HCT116 (cell line): ENCODE measurements at regions not wholly inside any gene's neighbourhood (a gene's known extent, or its start where the extent isn't known, plus 50 kb on each side); places are given as distances from the start of the nearest gene placed in this dataset.

ENCODE experiments used
- ATAC-seq: fragments of 200-7000 bp; cut with Tn5 transposase; 2 replicates; pipeline ENCODE4 v1.9.1; 2020; ENCODE audit warnings: mild to moderate bottlenecking, moderate library complexity
- BruUV-seq: library from RNA; stranded (reverse); fragments of 400-500 nt; replicated peaks from 2 replicates; lab custom pipeline; 2021; lab: Mats Ljungman, UMichigan
- CTCF ChIA-PET: fragments of 300-600 bp; sonication (Branson Sonifier 250); formaldehyde crosslinking; loops from one replicate; lab custom pipeline; 2021; ENCODE audit warnings: antibody characterized with exemption; lab: Charles Lee
- POLR2A ChIA-PET: fragments of 300-600, 350-600 bp; sonication (Branson Sonifier 250); formaldehyde crosslinking; loops from one replicate; lab custom pipeline; 2021; ENCODE audit warnings: antibody characterized with exemption; lab: Charles Lee
- RAD21 ChIA-PET, 2 experiments: fragments of 300-600 bp; sonication (Branson Sonifier 250); formaldehyde crosslinking; loops; one replicate each; lab custom pipeline; 2023; ENCODE audit warnings: low total read pairs in 2 of 2; ENCODE audit not compliant: uncharacterized antibody in 2 of 2, unreplicated experiment in 2 of 2, low non-redundant PET in 1 of 2; lab: Charles Lee
- DNase-seq: peaks from one replicate; pipeline ENCODE4 v3.0.0-alpha.2; 2010; ENCODE audit warnings: low read depth, low spot score
- H2AFZ ChIP-seq: fragments of 200-600 bp; shearing (Covaris generic), sonication (generic); 2 replicates; pipeline ENCODE4 v1.6.1; 2017; ENCODE audit warnings: low read depth, mixed run types, mixed read lengths, antibody characterized with exemption, low read length; ENCODE audit not compliant: poor library complexity, severe bottlenecking
- H3K27ac ChIP-seq: 2 replicates; pipeline ENCODE4 v1.5.1; 2012; ENCODE audit warnings: low read depth, low read length
- H3K27me3 ChIP-seq: fragments of 200-600 bp; sonication (generic); 2 replicates; pipeline ENCODE4 v1.6.1; 2016; ENCODE audit warnings: mixed run types, low read length, mixed read lengths; ENCODE audit not compliant: insufficient read depth
- H3K36me3 ChIP-seq, 2 experiments: fragments of 200-500 bp in 1 of 2; fragments of 200-600 bp in 1 of 2; sonication (Bioruptor generic) in 1 of 2; sonication (generic) in 1 of 2; 2 replicates each; pipeline versions ENCODE4 v1.5.1 to v1.6.1; 2014 to 2016; ENCODE audit warnings: low read length in 2 of 2, inconsistent platforms in 1 of 2, mixed read lengths in 1 of 2, mixed run types in 1 of 2; ENCODE audit not compliant: insufficient read depth in 2 of 2, control insufficient read depth in 1 of 2
- H3K4me1 ChIP-seq, 2 experiments: fragments of 200-600 bp in 1 of 2; sonication (generic) in 1 of 2; 2 replicates each; pipeline versions ENCODE4 v1.5.1 to v1.6.1; 2012 to 2017; ENCODE audit warnings: low read length in 2 of 2, inconsistent platforms in 1 of 2, mild to moderate bottlenecking in 1 of 2, mixed read lengths in 1 of 2, mixed run types in 1 of 2, moderate library complexity in 1 of 2; ENCODE audit not compliant: insufficient read depth in 2 of 2, control insufficient read depth in 1 of 2
- H3K4me2 ChIP-seq: fragments of 200-600 bp; sonication (generic); 2 replicates; pipeline ENCODE4 v1.6.1; 2017; ENCODE audit warnings: mixed run types, low read length, mixed read lengths
- H3K4me3 ChIP-seq, 2 experiments: fragments of 200-600 bp in 1 of 2; sonication (generic) in 1 of 2; replicated peaks in 1 of 2; 2 replicates each; pipeline ENCODE4 v1.5.1; 2011 to 2016; ENCODE audit warnings: low read length in 2 of 2, control low read depth in 1 of 2, low read depth in 1 of 2, mild to moderate bottlenecking in 1 of 2, mixed read lengths in 1 of 2, mixed run types in 1 of 2
- H3K79me2 ChIP-seq: fragments of 200-600 bp; sonication (generic); 2 replicates; pipeline ENCODE4 v1.6.1; 2017; ENCODE audit warnings: mild to moderate bottlenecking, mixed run types, low read length, moderate library complexity, mixed read lengths; ENCODE audit not compliant: insufficient read depth
- H3K9ac ChIP-seq: fragments of 200-600 bp; sonication (generic); 2 replicates; pipeline ENCODE4 v1.6.1; 2016; ENCODE audit warnings: low read length, mixed read lengths
- H3K9me2 ChIP-seq: fragments of 200-600 bp; sonication (generic), shearing (Covaris generic); 2 replicates; pipeline ENCODE4 v1.6.1; 2017; ENCODE audit warnings: mixed run types, mild to moderate bottlenecking, moderate library complexity; ENCODE audit not compliant: insufficient read depth
- H3K9me3 ChIP-seq, 2 experiments: fragments of 200-500 bp in 1 of 2; fragments of 200-600 bp in 1 of 2; sonication (Bioruptor generic) in 1 of 2; sonication (generic) in 1 of 2; 2 replicates each; pipeline ENCODE4 v1.6.1; 2014 to 2017; ENCODE audit warnings: low read length in 2 of 2, mixed read lengths in 2 of 2, inconsistent platforms in 1 of 2, low read depth in 1 of 2, mild to moderate bottlenecking in 1 of 2, mixed run types in 1 of 2, moderate library complexity in 1 of 2; ENCODE audit not compliant: control insufficient read depth in 1 of 2, insufficient read depth in 1 of 2
- H4K20me1 ChIP-seq: fragments of 200-600 bp; sonication (generic), shearing (Covaris generic); 2 replicates; pipeline ENCODE4 v1.6.1; 2017; ENCODE audit warnings: mixed run types, mild to moderate bottlenecking, moderate library complexity; ENCODE audit not compliant: insufficient read depth
- JUND ChIP-seq: IDR thresholded peaks from 2 replicates; pipeline ENCODE4 v1.6.1; 2012
- POLR2A ChIP-seq: IDR thresholded peaks from 2 replicates; pipeline ENCODE4 v1.7.0; 2011; ENCODE audit warnings: borderline replicate concordance; ENCODE audit not compliant: insufficient read depth, insufficient read length; ENCODE audit errors: extremely low read depth
- POLR2AphosphoS5 ChIP-seq: IDR thresholded peaks from 2 replicates; pipeline ENCODE4 v1.6.1; 2011; ENCODE audit warnings: mild to moderate bottlenecking, low read depth, low read length, moderate library complexity
- RAD21 ChIP-seq: IDR thresholded peaks from 2 replicates; pipeline ENCODE4 v1.6.1; 2012; ENCODE audit warnings: low read depth, mild to moderate bottlenecking
- SIN3A ChIP-seq: IDR thresholded peaks from 2 replicates; pipeline ENCODE4 v1.6.1; 2012; ENCODE audit warnings: low read depth
- SP1 ChIP-seq: IDR thresholded peaks from 2 replicates; pipeline ENCODE4 v1.6.1; 2012; ENCODE audit warnings: low read depth
- SRF ChIP-seq: IDR thresholded peaks from 2 replicates; pipeline ENCODE4 v1.6.1; 2012; ENCODE audit warnings: low read depth
- TCF7L2 ChIP-seq: IDR thresholded peaks from 2 replicates; pipeline ENCODE4 v1.7.0; 2011; ENCODE audit warnings: borderline replicate concordance, inconsistent platforms; ENCODE audit not compliant: insufficient read depth, insufficient read length; ENCODE audit errors: extremely low read depth
- ZFX ChIP-seq: fragments of 450-650 bp; IDR thresholded peaks from 2 replicates; pipeline ENCODE4 v1.6.1; 2017
- intact Hi-C: fragments of 100-400 bp; cut with micrococcal nuclease; formaldehyde crosslinking; loops from 2 replicates; pipeline ENCODE4 v1.10.0; 2022
- TF ChIP-seq, protein P1 (sequence below), 3 experiments: fragments of 200-600 bp in 1 of 3; sonication (generic) in 1 of 3; IDR thresholded peaks in 2 of 3; conservative IDR thresholded peaks in 1 of 3; 2 replicates each; pipeline ENCODE4 v1.5.1; 2012 to 2017; ENCODE audit warnings: low read depth in 2 of 3, low read length in 2 of 3, antibody characterized with exemption in 1 of 3, borderline replicate concordance in 1 of 3, control low read depth in 1 of 3, mild to moderate bottlenecking in 1 of 3, mixed read lengths in 1 of 3, mixed run types in 1 of 3, moderate library complexity in 1 of 3; ENCODE audit not compliant: insufficient read depth in 1 of 3
- TF ChIP-seq, protein P2 (sequence below): IDR thresholded peaks from 2 replicates; pipeline ENCODE4 v1.6.1; 2012; ENCODE audit warnings: low read depth

DNA sequence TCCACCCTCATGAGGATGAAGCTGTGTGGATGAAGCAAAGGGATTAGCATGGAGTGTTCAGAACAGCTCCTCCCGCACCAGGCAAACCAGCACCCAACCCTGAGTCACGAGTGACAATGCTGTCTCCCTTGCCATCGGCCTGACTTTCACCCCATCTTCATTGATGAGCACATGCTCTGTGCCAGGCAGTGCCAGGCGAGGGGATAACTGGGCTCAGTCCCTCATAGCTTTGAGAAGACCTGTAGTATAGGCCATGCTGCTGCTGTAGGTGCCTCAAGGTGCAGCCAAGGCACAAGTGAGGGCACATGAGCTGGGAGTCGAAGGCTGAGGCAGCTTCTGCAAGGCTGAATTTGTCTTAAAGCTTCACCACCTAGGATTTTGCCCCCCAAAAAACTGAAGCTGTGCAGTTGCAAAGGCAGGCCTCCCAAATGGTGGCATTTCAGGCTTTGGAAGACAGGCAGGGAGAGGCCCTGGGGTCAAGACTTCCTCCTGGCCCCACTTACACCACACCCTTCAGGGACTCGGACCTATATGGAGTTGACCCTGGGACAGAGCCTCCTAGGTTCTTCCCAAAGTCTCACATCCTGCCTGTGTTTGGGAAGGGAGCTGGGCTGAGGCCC lies 54.2 kb upstream of the GDF10 start:
- no peaks in the 10 kb centered on the region for H4K20me1 ChIP-seq
- no peaks in the 10 kb centered on the region for H3K9me3 ChIP-seq
- BruUV-seq, result no TSS peak
- TF ChIP-seq, protein P1, sequence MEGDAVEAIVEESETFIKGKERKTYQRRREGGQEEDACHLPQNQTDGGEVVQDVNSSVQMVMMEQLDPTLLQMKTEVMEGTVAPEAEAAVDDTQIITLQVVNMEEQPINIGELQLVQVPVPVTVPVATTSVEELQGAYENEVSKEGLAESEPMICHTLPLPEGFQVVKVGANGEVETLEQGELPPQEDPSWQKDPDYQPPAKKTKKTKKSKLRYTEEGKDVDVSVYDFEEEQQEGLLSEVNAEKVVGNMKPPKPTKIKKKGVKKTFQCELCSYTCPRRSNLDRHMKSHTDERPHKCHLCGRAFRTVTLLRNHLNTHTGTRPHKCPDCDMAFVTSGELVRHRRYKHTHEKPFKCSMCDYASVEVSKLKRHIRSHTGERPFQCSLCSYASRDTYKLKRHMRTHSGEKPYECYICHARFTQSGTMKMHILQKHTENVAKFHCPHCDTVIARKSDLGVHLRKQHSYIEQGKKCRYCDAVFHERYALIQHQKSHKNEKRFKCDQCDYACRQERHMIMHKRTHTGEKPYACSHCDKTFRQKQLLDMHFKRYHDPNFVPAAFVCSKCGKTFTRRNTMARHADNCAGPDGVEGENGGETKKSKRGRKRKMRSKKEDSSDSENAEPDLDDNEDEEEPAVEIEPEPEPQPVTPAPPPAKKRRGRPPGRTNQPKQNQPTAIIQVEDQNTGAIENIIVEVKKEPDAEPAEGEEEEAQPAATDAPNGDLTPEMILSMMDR (IDR thresholded peaks at IDR 0.05 in 2 of 3, conservative IDR thresholded peaks at IDR 0.05 in 1 of 3; ENCODE audit: borderline replicate concordance in 1 of 3, insufficient read depth in 1 of 3, low read depth in 2 of 3, low read length in 2 of 3), result no peak
- TF ChIP-seq ZFX (no peak), SP1 (no peak)
- no peaks in the 10 kb centered on the region for H3K36me3 ChIP-seq
- no peak overlapping the region for H3K4me3 ChIP-seq
- DNase-seq, result no peak
- H3K9ac ChIP-seq, result no peak overlapping the region
- no peak overlapping the region for H3K27ac ChIP-seq
- H3K4me1 ChIP-seq, result no peaks in the 10 kb centered on the region
- no peaks in the 10 kb centered on the region for H3K79me2 ChIP-seq
- H3K9me2 ChIP-seq, result no peaks in the 10 kb centered on the region
- ChIA-PET RAD21 (no interaction called here), POLR2A (no interaction called here), CTCF (no interaction called here)
- H2AFZ ChIP-seq, result no peak overlapping the region
- peaks cover 14% of the 10 kb centered on the region; the same call in 1 of the 2 replicates for H3K27me3 ChIP-seq
- no peak for ATAC-seq
- H3K4me2 ChIP-seq, result no peak overlapping the region
- intact Hi-C loops, result no loop called here

DNA sequence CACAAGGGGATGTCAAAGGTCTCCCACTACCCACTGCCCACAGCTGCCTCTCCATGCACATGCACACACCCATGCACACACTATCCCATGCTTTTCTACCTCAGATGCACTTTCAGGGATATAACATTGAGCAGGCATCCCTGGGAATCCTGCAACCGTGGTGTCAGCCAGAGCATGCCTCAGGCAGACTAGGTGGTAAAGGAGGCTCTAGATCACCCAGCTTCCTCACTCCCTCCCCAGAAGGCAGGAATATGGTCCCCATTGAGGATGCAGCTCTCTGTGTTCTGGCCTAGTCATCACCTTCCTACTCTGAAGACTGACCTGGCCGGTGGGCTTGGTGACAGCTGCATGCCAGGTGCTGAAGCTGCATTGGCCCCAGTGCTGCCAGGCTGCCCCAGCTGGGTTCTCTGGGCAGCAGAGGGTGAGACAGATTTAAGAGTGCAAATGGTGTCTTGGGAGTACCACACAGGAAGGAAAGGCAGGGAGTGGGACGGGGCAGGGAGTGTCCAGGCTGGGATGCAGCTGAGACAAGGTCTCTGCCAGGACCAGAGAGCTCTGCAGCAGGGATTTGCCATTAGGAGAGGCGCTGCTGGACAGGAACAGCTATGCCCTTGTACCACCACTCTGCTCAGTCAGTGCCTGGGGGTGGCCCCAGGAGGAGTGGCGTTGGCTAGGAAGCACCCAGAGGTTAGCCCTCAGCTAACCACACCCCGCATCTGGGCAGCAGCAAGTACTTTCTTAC lies 53.4 kb upstream of the GDF10 start:
- no peaks in the 10 kb centered on the region for H4K20me1 ChIP-seq
- no peak for TF ChIP-seq POLR2A
- TF ChIP-seq, protein P2, sequence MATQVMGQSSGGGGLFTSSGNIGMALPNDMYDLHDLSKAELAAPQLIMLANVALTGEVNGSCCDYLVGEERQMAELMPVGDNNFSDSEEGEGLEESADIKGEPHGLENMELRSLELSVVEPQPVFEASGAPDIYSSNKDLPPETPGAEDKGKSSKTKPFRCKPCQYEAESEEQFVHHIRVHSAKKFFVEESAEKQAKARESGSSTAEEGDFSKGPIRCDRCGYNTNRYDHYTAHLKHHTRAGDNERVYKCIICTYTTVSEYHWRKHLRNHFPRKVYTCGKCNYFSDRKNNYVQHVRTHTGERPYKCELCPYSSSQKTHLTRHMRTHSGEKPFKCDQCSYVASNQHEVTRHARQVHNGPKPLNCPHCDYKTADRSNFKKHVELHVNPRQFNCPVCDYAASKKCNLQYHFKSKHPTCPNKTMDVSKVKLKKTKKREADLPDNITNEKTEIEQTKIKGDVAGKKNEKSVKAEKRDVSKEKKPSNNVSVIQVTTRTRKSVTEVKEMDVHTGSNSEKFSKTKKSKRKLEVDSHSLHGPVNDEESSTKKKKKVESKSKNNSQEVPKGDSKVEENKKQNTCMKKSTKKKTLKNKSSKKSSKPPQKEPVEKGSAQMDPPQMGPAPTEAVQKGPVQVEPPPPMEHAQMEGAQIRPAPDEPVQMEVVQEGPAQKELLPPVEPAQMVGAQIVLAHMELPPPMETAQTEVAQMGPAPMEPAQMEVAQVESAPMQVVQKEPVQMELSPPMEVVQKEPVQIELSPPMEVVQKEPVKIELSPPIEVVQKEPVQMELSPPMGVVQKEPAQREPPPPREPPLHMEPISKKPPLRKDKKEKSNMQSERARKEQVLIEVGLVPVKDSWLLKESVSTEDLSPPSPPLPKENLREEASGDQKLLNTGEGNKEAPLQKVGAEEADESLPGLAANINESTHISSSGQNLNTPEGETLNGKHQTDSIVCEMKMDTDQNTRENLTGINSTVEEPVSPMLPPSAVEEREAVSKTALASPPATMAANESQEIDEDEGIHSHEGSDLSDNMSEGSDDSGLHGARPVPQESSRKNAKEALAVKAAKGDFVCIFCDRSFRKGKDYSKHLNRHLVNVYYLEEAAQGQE, result no peak
- no peak for TF ChIP-seq SRF
- TF ChIP-seq POLR2AphosphoS5, result no peak
- no peak for TF ChIP-seq JUND
- no peak for TF ChIP-seq SIN3A
- no peak for TF ChIP-seq RAD21
- TF ChIP-seq TCF7L2, result no peak
- TF ChIP-seq, protein P1 (IDR thresholded peaks at IDR 0.05 in 2 of 3, conservative IDR thresholded peaks at IDR 0.05 in 1 of 3; ENCODE audit: borderline replicate concordance in 1 of 3, insufficient read depth in 1 of 3, low read depth in 2 of 3, low read length in 2 of 3), result no peak
- CTCF ChIA-PET, result no interaction called here
- ATAC-seq (no peak), DNase-seq (no peak)
- intact Hi-C loops, result no loop called here
- H3K9ac ChIP-seq, result no peak overlapping the region
- H3K4me2 ChIP-seq, result no peak overlapping the region
- H3K9me2 ChIP-seq, result no peaks in the 10 kb centered on the region
- no peaks in the 10 kb centered on the region for H3K79me2 ChIP-seq
- H3K4me1 ChIP-seq, result no peaks in the 10 kb centered on the region
- no peak overlapping the region for H2AFZ ChIP-seq
- RAD21 ChIA-PET, result no interaction called here
- no peaks in the 10 kb centered on the region for H3K9me3 ChIP-seq
- BruUV-seq, result no TSS peak
- H3K27me3 ChIP-seq, result peaks cover 6% of the 10 kb centered on the region; the same call in 1 of the 2 replicates
- H3K4me3 ChIP-seq, result no peak overlapping the region
- no peaks in the 10 kb centered on the region for H3K36me3 ChIP-seq
- POLR2A ChIA-PET, result no interaction called here
- no peak overlapping the region for H3K27ac ChIP-seq
